Urinary bladder (tissue), 3 donors: ENCODE measurements at regions not wholly inside any gene's neighbourhood (a gene's known extent, or its start where the extent isn't known, plus 50 kb on each side); places are given as distances from the start of the nearest gene placed in this dataset.

Experiments used
- DNase-seq: peaks from one replicate; pipeline ENCODE4 v3.0.0-alpha.2; 2015; ENCODE audit errors: extremely low spot score
- H3K27ac ChIP-seq: one replicate; pipeline ENCODE4 v1.5.1; 2013; ENCODE audit warnings: low read depth, mild to moderate bottlenecking, moderate library complexity
- H3K36me3 ChIP-seq: one replicate; pipeline ENCODE4 v1.6.1; 2013; ENCODE audit warnings: mild to moderate bottlenecking, moderate library complexity; ENCODE audit not compliant: insufficient read depth
- H3K4me1 ChIP-seq: one replicate; pipeline ENCODE4 v1.6.1; 2013; ENCODE audit warnings: mild to moderate bottlenecking, moderate library complexity; ENCODE audit not compliant: insufficient read depth
- H3K4me3 ChIP-seq: one replicate; pipeline ENCODE4 v1.5.1; 2013; ENCODE audit warnings: low read depth, low read length
- WGBS: extraction: QIAGEN DNeasy Blood & Tissue Kit; methylation state at CpG from one replicate; pipeline ENCODE4 v1.1.7; 2013; 5-methylcytosine and 5-hydroxymethylcytosine counted together
- donor health status: healthy with polysubstance abuse.
- donor health status: healthy.

- DNase-seq, result no peak
- no peak overlapping the region for H3K4me3 ChIP-seq
- no peak overlapping the region for H3K27ac ChIP-seq
- 96% methylated on average over 1 of the region's 1 CpG for WGBS
- H3K36me3 ChIP-seq, result no peaks in the 10 kb centered on the region
- H3K4me1 ChIP-seq, result no peaks in the 10 kb centered on the region
These were observed 59.5 kb upstream of the ZNF366 start for GRCh38 chr5:72566746-72567145.

- H3K4me1 ChIP-seq, result no peaks in the 10 kb centered on the region
- no peak overlapping the region for H3K4me3 ChIP-seq
- no peak overlapping the region for H3K27ac ChIP-seq
- no peak for DNase-seq
- H3K36me3 ChIP-seq, result no peaks in the 10 kb centered on the region
- WGBS, result 85% methylated on average over 8 of the region's 8 CpGs
These were observed 58.5 kb upstream of the ZNF366 start for GRCh38 chr5:72565513-72566289.

GRCh38 chr5:72562717-72563116 is 55.5 kb upstream of the ZNF366 start:
- no peaks in the 10 kb centered on the region for H3K4me1 ChIP-seq
- DNase-seq, result no peak
- no peak overlapping the region for H3K4me3 ChIP-seq
- H3K36me3 ChIP-seq, result no peaks in the 10 kb centered on the region
- WGBS, result 96% methylated on average over 2 of the region's 2 CpGs
- no peak overlapping the region for H3K27ac ChIP-seq

- Histone ChIP-seq H3K36me3 (no peaks in the 10 kb centered on the region), H3K4me1 (no peaks in the 10 kb centered on the region), H3K27ac (no peak overlapping the region), H3K4me3 (no peak overlapping the region)
- WGBS, result 87% methylated on average over 5 of the region's 5 CpGs
- no peak for DNase-seq
These were observed 54.1 kb upstream of the ZNF366 start for GRCh38 chr5:72561148-72561972.

- Histone ChIP-seq H3K27ac (no peak overlapping the region), H3K36me3 (no peaks in the 10 kb centered on the region), H3K4me1 (no peaks in the 10 kb centered on the region), H3K4me3 (no peak overlapping the region)
- no peak for DNase-seq
- 85% methylated on average over 5 of the region's 5 CpGs for WGBS
These were observed 52.9 kb upstream of the ZNF366 start for GRCh38 chr5:72559866-72560766.

- H3K27ac ChIP-seq, result no peak overlapping the region
- DNase-seq, result no peak
- 86% methylated on average over 2 of the region's 2 CpGs for WGBS
These were observed 51.2 kb upstream of the ZNF366 start for GRCh38 chr5:72558383-72558782.

GRCh38 chr5:72558046-72558336 is 50.8 kb upstream of the ZNF366 start:
- no peak overlapping the region for H3K27ac ChIP-seq
- no peak for DNase-seq
- no peak overlapping the region for H3K4me3 ChIP-seq
- no peaks in the 10 kb centered on the region for H3K36me3 ChIP-seq
- 92% methylated on average over 11 of the region's 11 CpGs for WGBS
- H3K4me1 ChIP-seq, result no peaks in the 10 kb centered on the region

More at GRCh38 chr5:72558383-72558782, 51.2 kb upstream of the ZNF366 start:
- Histone ChIP-seq H3K4me1 (no peaks in the 10 kb centered on the region), H3K36me3 (no peaks in the 10 kb centered on the region), H3K4me3 (no peak overlapping the region)

- H3K4me3 ChIP-seq, result no peak overlapping the region
- peak overlapping the region; percentile 42 for H3K27ac ChIP-seq
- no peaks in the 10 kb centered on the region for H3K4me1 ChIP-seq
- WGBS, result 51% methylated on average over 18 of the region's 18 CpGs
- H3K36me3 ChIP-seq, result no peaks in the 10 kb centered on the region
- no peak for DNase-seq
These were observed 50.2 kb upstream of the ZNF366 start for GRCh38 chr5:72557167-72558045.
